IMR-90 (cell line): ENCODE measurements at regions not wholly inside any gene's neighbourhood (a gene's known extent, or its start where the extent isn't known, plus 50 kb on each side); places are given as distances from the start of the nearest gene placed in this dataset.

ENCODE experiments used
- ATAC-seq: fragments of 200-7000 bp; cut with Tn5 transposase; 2 replicates; pipeline ENCODE4 v1.9.1; 2020; ENCODE audit warnings: low read depth, mild to moderate bottlenecking, moderate library complexity
- BruUV-seq: library from RNA; stranded (reverse); fragments of 400-500 nt; replicated peaks from 2 replicates; lab custom pipeline; 2021; lab: Mats Ljungman, UMichigan
- CTCF ChIA-PET: fragments of 300-600 bp; formaldehyde crosslinking; extraction: SDS; loops from one replicate; lab custom pipeline; 2021; ENCODE audit warnings: antibody characterized with exemption; lab: Yijun Ruan, JAX
- POLR2A ChIA-PET: fragments of 300-600 bp; sonication (Branson Sonifier 250); formaldehyde crosslinking; loops from one replicate; lab custom pipeline; 2022; ENCODE audit warnings: antibody characterized with exemption; ENCODE audit not compliant: unreplicated experiment; lab: Charles Lee
- DNase-seq: peaks from one replicate; pipeline ENCODE4 v3.0.0; 2013
- H2AFZ ChIP-seq: replicated peaks from 2 replicates; pipeline ENCODE3; 2013; ENCODE audit warnings: low read length, mild to moderate bottlenecking; ENCODE audit not compliant: poor library complexity
- H2AK5ac ChIP-seq: 2 replicates; pipeline ENCODE4 v1.6.1; 2013; ENCODE audit warnings: low read depth, low read length, inconsistent platforms
- H2AK9ac ChIP-seq: replicated peaks from 2 replicates; pipeline ENCODE3; 2013; ENCODE audit warnings: mild to moderate bottlenecking, low read depth, low read length, moderate library complexity; ENCODE audit not compliant: poor library complexity
- H2BK120ac ChIP-seq: 2 replicates; pipeline ENCODE4 v1.6.1; 2013; ENCODE audit warnings: low read depth, low read length, inconsistent platforms
- H2BK15ac ChIP-seq: 3 replicates; pipeline ENCODE4 v1.6.1; 2013; ENCODE audit warnings: low read depth, low read length, inconsistent platforms
- H2BK20ac ChIP-seq: 2 replicates; pipeline ENCODE4 v1.6.1; 2013; ENCODE audit warnings: low read depth, mild to moderate bottlenecking, inconsistent platforms, low read length, moderate library complexity
- H2BK5ac ChIP-seq: 2 replicates; pipeline ENCODE4 v1.6.1; 2013; ENCODE audit warnings: mild to moderate bottlenecking, low read depth, low read length, inconsistent platforms; ENCODE audit not compliant: poor library complexity, severe bottlenecking
- H3K14ac ChIP-seq: replicated peaks from 2 replicates; pipeline ENCODE4 v1.6.1; 2013; ENCODE audit warnings: low read depth, low read length, inconsistent platforms
- H3K18ac ChIP-seq: 2 replicates; pipeline ENCODE4 v1.6.1; 2013; ENCODE audit warnings: low read depth, low read length, control low read depth
- H3K23ac ChIP-seq: 2 replicates; pipeline ENCODE4 v1.6.1; 2013; ENCODE audit warnings: low read depth, low read length, inconsistent platforms
- H3K27ac ChIP-seq: 2 replicates; pipeline ENCODE4 v1.5.1; 2013; ENCODE audit warnings: mild to moderate bottlenecking, control low read depth, low read length; ENCODE audit not compliant: insufficient read depth
- H3K27me3 ChIP-seq: 2 replicates; pipeline ENCODE4 v1.6.1; 2013; ENCODE audit warnings: low read length; ENCODE audit not compliant: control insufficient read depth, insufficient read depth
- H3K36me3 ChIP-seq: 2 replicates; pipeline ENCODE4 v1.6.1; 2013; ENCODE audit warnings: low read length, mixed read lengths; ENCODE audit not compliant: control insufficient read depth, insufficient read depth
- H3K4ac ChIP-seq: 2 replicates; pipeline ENCODE4 v1.6.1; 2013; ENCODE audit warnings: low read depth, low read length, inconsistent platforms
- H3K4me1 ChIP-seq: 2 replicates; pipeline ENCODE4 v1.6.1; 2013; ENCODE audit warnings: low read length, mixed read lengths; ENCODE audit not compliant: control insufficient read depth, insufficient read depth
- H3K4me2 ChIP-seq: 2 replicates; pipeline ENCODE4 v1.6.1; 2013; ENCODE audit warnings: low read depth, mild to moderate bottlenecking, control low read depth, low read length, moderate library complexity
- H3K4me3 ChIP-seq: 2 replicates; pipeline ENCODE4 v1.5.1; 2013; ENCODE audit warnings: low read depth, mild to moderate bottlenecking, control low read depth, low read length, moderate library complexity; ENCODE audit not compliant: insufficient read depth
- H3K56ac ChIP-seq: 2 replicates; pipeline ENCODE4 v1.6.1; 2013; ENCODE audit warnings: low read length, inconsistent platforms; ENCODE audit not compliant: insufficient read depth; ENCODE audit errors: extremely low read depth
- H3K79me1 ChIP-seq, 2 experiments: 2 replicates each; pipeline ENCODE4 v1.6.1; 2013; ENCODE audit warnings: low read length in 2 of 2, inconsistent platforms in 1 of 2, low read depth in 1 of 2
- H3K9ac ChIP-seq: 2 replicates; pipeline ENCODE4 v1.6.1; 2013; ENCODE audit warnings: low read depth, low read length, control low read depth
- H3K9me1 ChIP-seq: 2 replicates; pipeline ENCODE4 v1.6.1; 2013; ENCODE audit warnings: low read length, inconsistent platforms; ENCODE audit not compliant: insufficient read depth
- H3K9me3 ChIP-seq: 2 replicates; pipeline ENCODE4 v1.6.1; 2013; ENCODE audit warnings: low read length; ENCODE audit not compliant: control insufficient read depth, insufficient read depth
- H4K20me1 ChIP-seq: 2 replicates; pipeline ENCODE4 v1.6.1; 2013; ENCODE audit warnings: low read length, inconsistent platforms; ENCODE audit not compliant: insufficient read depth
- H4K5ac ChIP-seq: 2 replicates; pipeline ENCODE4 v1.6.1; 2013; ENCODE audit warnings: mild to moderate bottlenecking, low read depth, low read length, control low read depth
- H4K8ac ChIP-seq, 2 experiments: 2 replicates each; pipeline ENCODE4 v1.6.1; 2013; ENCODE audit warnings: low read depth in 2 of 2, low read length in 2 of 2, control low read depth in 1 of 2, inconsistent platforms in 1 of 2
- H4K91ac ChIP-seq: 2 replicates; pipeline ENCODE4 v1.6.1; 2013; ENCODE audit warnings: low read depth, low read length, inconsistent platforms; ENCODE audit not compliant: insufficient read depth
- BHLHE40 ChIP-seq: fragments of 150-350 bp; IDR thresholded peaks from 2 replicates; pipeline ENCODE4 v1.6.1; 2016; ENCODE audit warnings: mild to moderate bottlenecking, low read depth, low read length
- CEBPB ChIP-seq: IDR thresholded peaks from 2 replicates; pipeline ENCODE4 v1.6.1; 2012; ENCODE audit warnings: low read depth, low read length, improper control_type of control experiment
- CHD1 ChIP-seq: IDR thresholded peaks from 2 replicates; pipeline ENCODE4 v1.6.1; 2012; ENCODE audit warnings: low read depth, low read length, improper control_type of control experiment
- FOS ChIP-seq: fragments of 150-350 bp; IDR thresholded peaks from 2 replicates; pipeline ENCODE4 v1.6.1; 2016; ENCODE audit warnings: low read depth, low read length
- MAFK ChIP-seq: IDR thresholded peaks from 2 replicates; pipeline ENCODE4 v1.6.1; 2012; ENCODE audit warnings: low read depth, low read length, improper control_type of control experiment
- MAZ ChIP-seq: IDR thresholded peaks from 2 replicates; pipeline ENCODE4 v1.6.1; 2012; ENCODE audit warnings: low read depth, mild to moderate bottlenecking, low read length, improper control_type of control experiment, moderate library complexity, borderline replicate concordance
- MXI1 ChIP-seq: IDR thresholded peaks from 2 replicates; pipeline ENCODE4 v1.6.1; 2012; ENCODE audit warnings: low read depth, mild to moderate bottlenecking, low read length, moderate library complexity, borderline replicate concordance
- NFE2L2 ChIP-seq: fragments of 150-350 bp; IDR thresholded peaks from 2 replicates; pipeline ENCODE4 v1.6.1; 2016; ENCODE audit warnings: low read depth, mild to moderate bottlenecking, low read length
- POLR2A ChIP-seq: IDR thresholded peaks from 2 replicates; pipeline ENCODE4 v1.6.1; 2012; ENCODE audit warnings: mild to moderate bottlenecking, low read depth, low read length
- RAD21 ChIP-seq: IDR thresholded peaks from 2 replicates; pipeline ENCODE4 v1.6.1; 2012; ENCODE audit warnings: low read length, improper control_type of control experiment
- RCOR1 ChIP-seq: IDR thresholded peaks from 2 replicates; pipeline ENCODE4 v1.6.1; 2012; ENCODE audit warnings: mild to moderate bottlenecking, low read length, improper control_type of control experiment; ENCODE audit not compliant: insufficient replicate concordance
- RFX5 ChIP-seq: IDR thresholded peaks from 2 replicates; pipeline ENCODE4 v1.8.0; 2012; ENCODE audit warnings: low read depth, mild to moderate bottlenecking, low read length, moderate library complexity
- SMC3 ChIP-seq: fragments of 150-350 bp; IDR thresholded peaks from 2 replicates; pipeline ENCODE4 v1.6.1; 2016; ENCODE audit warnings: low read depth, mild to moderate bottlenecking, antibody characterized with exemption, low read length, moderate library complexity
- WGBS, 2 experiments: methylation state at CpG; one replicate each; pipeline versions ENCODE4 v1.1.5 to v1.1.7; 2013; ENCODE audit warnings: missing lambda C conversion rate in 2 of 2; ENCODE audit not compliant: insufficient read length in 1 of 2; ENCODE audit errors: extremely low coverage in 2 of 2; 5-methylcytosine and 5-hydroxymethylcytosine counted together
- dilution Hi-C: fragments of 300-500 bp; cut with HindIII; formaldehyde crosslinking; loops from one replicate; pipeline ENCODE4 v1.14.3; 2018; ENCODE audit warnings: low sequenced_read_pairs; ENCODE audit not compliant: unreplicated experiment
- in situ Hi-C: fragments of 300-500 bp; cut with MboI; formaldehyde crosslinking; loops from 3 replicates; pipeline ENCODE4 v1.14.3; 2019; ENCODE audit warnings: low sequenced_read_pairs, inconsistent platforms, mixed read lengths
- intact Hi-C: fragments of 100-400 bp; cut with micrococcal nuclease; formaldehyde crosslinking; loops from 2 replicates; pipeline ENCODE4 v1.10.0; 2022
- TF ChIP-seq, protein P1 (sequence below): fragments of 150-350 bp; IDR thresholded peaks from 2 replicates; pipeline ENCODE4 v1.6.1; 2017; ENCODE audit warnings: mild to moderate bottlenecking, antibody characterized with exemption, low read length, low read depth
- TF ChIP-seq, protein P2 (sequence below): fragments of 150-350 bp; IDR thresholded peaks from 2 replicates; pipeline ENCODE4 v1.6.1; 2016; ENCODE audit warnings: low read depth, mild to moderate bottlenecking, low read length, moderate library complexity, borderline replicate concordance
- TF ChIP-seq, protein P3 (sequence below): conservative IDR thresholded peaks from 2 replicates; pipeline ENCODE4 v1.5.1; 2012; ENCODE audit warnings: mild to moderate bottlenecking, low read depth, low read length, improper control_type of control experiment

DNA sequence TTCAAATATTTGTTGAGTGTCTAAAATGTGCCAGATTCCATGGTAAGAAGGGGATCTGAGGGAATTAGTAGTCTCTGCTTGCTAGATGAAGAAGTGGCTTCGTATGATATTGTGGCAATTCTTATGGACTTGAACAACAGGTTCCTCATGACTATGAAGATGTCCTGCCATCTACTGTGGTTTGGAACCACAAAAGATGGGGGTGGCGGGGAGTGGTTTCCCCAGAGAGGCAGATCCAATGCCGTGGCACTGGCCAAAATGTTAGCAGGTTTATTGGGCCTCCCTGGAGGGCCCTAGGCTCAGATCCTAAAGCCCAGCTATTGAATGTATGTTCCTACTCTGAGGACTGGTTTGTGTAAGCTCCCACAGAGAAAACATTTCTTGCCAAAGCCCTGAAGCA, 120.8 kb downstream of the RGS2 start:
- intact Hi-C loops, result no loop called here
- CTCF ChIA-PET, result no interaction called here

More for the DNA sequence above, 120.8 kb downstream of the RGS2 start:
- Histone ChIP-seq H3K4ac (no peak overlapping the region), H2AFZ (no peak overlapping the region), H4K5ac (no peak overlapping the region), H3K14ac (no peak overlapping the region), H3K79me1 (no peaks in the 10 kb centered on the region), H3K4me1 (no peaks in the 10 kb centered on the region), H3K9ac (no peak overlapping the region), H3K27me3 (no peaks in the 10 kb centered on the region; the same call in 1 of the 2 replicates), H3K4me3 (no peak overlapping the region), H3K36me3 (no peaks in the 10 kb centered on the region), H4K8ac (no peak overlapping the region), H2BK15ac (no peak overlapping the region), H2BK5ac (no peak overlapping the region), H3K23ac (no peak overlapping the region), H2BK20ac (no peak overlapping the region), H3K27ac (no peak overlapping the region), H4K91ac (no peak overlapping the region), H2BK120ac (no peak overlapping the region), H3K4me2 (no peak overlapping the region), H3K56ac (no peak overlapping the region), H3K18ac (no peak overlapping the region), H2AK9ac (no peak overlapping the region), H4K20me1 (no peaks in the 10 kb centered on the region), H2AK5ac (no peak overlapping the region), H3K9me3 (no peaks in the 10 kb centered on the region), H3K9me1 (no peaks in the 10 kb centered on the region)
- BruUV-seq, result no TSS peak
- DNase-seq (no peak), ATAC-seq (no peak)
- POLR2A ChIA-PET, result interaction anchor here (0.6 kb wide), 1 partner anchor 323 kb away, joined by 3 read pairs; no protein-coding TSS in a partner anchor
- no CpG with 5 or more reads among the region's 3 CpGs for WGBS, 2 experiments
- TF ChIP-seq FOS, result no peak
- no peak for TF ChIP-seq CHD1
- TF ChIP-seq, protein P1, sequence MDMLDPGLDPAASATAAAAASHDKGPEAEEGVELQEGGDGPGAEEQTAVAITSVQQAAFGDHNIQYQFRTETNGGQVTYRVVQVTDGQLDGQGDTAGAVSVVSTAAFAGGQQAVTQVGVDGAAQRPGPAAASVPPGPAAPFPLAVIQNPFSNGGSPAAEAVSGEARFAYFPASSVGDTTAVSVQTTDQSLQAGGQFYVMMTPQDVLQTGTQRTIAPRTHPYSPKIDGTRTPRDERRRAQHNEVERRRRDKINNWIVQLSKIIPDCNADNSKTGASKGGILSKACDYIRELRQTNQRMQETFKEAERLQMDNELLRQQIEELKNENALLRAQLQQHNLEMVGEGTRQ, result no peak
- no peak for TF ChIP-seq MXI1
- TF ChIP-seq RCOR1, result no peak
- no peak for TF ChIP-seq SMC3
- TF ChIP-seq RAD21, result no peak
- no peak for TF ChIP-seq RFX5
- no peak for TF ChIP-seq MAFK
- no peak for TF ChIP-seq POLR2A
- TF ChIP-seq MAZ, result no peak
- TF ChIP-seq CEBPB, result no peak
- no peak for TF ChIP-seq NFE2L2
- TF ChIP-seq, protein P2, sequence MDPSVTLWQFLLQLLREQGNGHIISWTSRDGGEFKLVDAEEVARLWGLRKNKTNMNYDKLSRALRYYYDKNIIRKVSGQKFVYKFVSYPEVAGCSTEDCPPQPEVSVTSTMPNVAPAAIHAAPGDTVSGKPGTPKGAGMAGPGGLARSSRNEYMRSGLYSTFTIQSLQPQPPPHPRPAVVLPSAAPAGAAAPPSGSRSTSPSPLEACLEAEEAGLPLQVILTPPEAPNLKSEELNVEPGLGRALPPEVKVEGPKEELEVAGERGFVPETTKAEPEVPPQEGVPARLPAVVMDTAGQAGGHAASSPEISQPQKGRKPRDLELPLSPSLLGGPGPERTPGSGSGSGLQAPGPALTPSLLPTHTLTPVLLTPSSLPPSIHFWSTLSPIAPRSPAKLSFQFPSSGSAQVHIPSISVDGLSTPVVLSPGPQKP, result no peak
- TF ChIP-seq, protein P3, sequence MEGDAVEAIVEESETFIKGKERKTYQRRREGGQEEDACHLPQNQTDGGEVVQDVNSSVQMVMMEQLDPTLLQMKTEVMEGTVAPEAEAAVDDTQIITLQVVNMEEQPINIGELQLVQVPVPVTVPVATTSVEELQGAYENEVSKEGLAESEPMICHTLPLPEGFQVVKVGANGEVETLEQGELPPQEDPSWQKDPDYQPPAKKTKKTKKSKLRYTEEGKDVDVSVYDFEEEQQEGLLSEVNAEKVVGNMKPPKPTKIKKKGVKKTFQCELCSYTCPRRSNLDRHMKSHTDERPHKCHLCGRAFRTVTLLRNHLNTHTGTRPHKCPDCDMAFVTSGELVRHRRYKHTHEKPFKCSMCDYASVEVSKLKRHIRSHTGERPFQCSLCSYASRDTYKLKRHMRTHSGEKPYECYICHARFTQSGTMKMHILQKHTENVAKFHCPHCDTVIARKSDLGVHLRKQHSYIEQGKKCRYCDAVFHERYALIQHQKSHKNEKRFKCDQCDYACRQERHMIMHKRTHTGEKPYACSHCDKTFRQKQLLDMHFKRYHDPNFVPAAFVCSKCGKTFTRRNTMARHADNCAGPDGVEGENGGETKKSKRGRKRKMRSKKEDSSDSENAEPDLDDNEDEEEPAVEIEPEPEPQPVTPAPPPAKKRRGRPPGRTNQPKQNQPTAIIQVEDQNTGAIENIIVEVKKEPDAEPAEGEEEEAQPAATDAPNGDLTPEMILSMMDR, result no peak
- TF ChIP-seq BHLHE40, result no peak
- dilution Hi-C loops, result no loop called here
- in situ Hi-C loops, result no loop called here
